ENCODE measurements at regions not wholly inside any gene's neighbourhood (a gene's known extent, or its start where the extent isn't known, plus 50 kb on each side); places are given as distances from the start of the nearest gene placed in this dataset.

GRCh38 chr2:106997204-106997603, 111.2 kb upstream of the ST6GAL2 start:
- no peak for DNase-seq
- no peak overlapping the region for H3K4me3 Mint-ChIP-seq
- H3K27me3 Mint-ChIP-seq (ENCODE audit: insufficient read depth): peaks cover 24% of the 10 kb centered on the region
- no peak overlapping the region for H3K27ac Mint-ChIP-seq
- no peaks in the 10 kb centered on the region for H3K9me3 Mint-ChIP-seq
- no peak for TF ChIP-seq CTCF (IDR thresholded peaks at IDR 0.05)
- H3K4me1 Mint-ChIP-seq (ENCODE audit: low read depth): peaks cover 22% of the 10 kb centered on the region
- peaks cover 7% of the 10 kb centered on the region for H3K36me3 Mint-ChIP-seq (ENCODE audit: low read depth)

GRCh38 chr2:107001062-107001461, 115.1 kb upstream of the ST6GAL2 start:
- Mint-ChIP-seq H3K27me3 (ENCODE audit: insufficient read depth) (peaks cover 20% of the 10 kb centered on the region), H3K36me3 (ENCODE audit: low read depth) (no peaks in the 10 kb centered on the region), H3K4me3 (no peak overlapping the region), H3K4me1 (ENCODE audit: low read depth) (peaks cover 38% of the 10 kb centered on the region), H3K27ac (no peak overlapping the region), H3K9me3 (no peaks in the 10 kb centered on the region)
- no peak for DNase-seq
- TF ChIP-seq CTCF (IDR thresholded peaks at IDR 0.05): no peak

GRCh38 chr2:107001551-107001950, 115.6 kb upstream of the ST6GAL2 start:
- no peak for TF ChIP-seq CTCF (IDR thresholded peaks at IDR 0.05)
- no peak overlapping the region for H3K4me3 Mint-ChIP-seq
- H3K27ac Mint-ChIP-seq: no peak overlapping the region; the same call in 1 of the 2 replicates
- no peaks in the 10 kb centered on the region for H3K9me3 Mint-ChIP-seq
- DNase-seq: no peak
- H3K4me1 Mint-ChIP-seq (ENCODE audit: low read depth): peaks cover 36% of the 10 kb centered on the region
- H3K36me3 Mint-ChIP-seq (ENCODE audit: low read depth): no peaks in the 10 kb centered on the region
- H3K27me3 Mint-ChIP-seq (ENCODE audit: insufficient read depth): peaks cover 22% of the 10 kb centered on the region

- peak overlapping the region; percentile 2; the same call in 1 of the 2 replicates for H3K4me3 Mint-ChIP-seq
- no peaks in the 10 kb centered on the region for H3K36me3 Mint-ChIP-seq (ENCODE audit: low read depth)
- no peaks in the 10 kb centered on the region for H3K9me3 Mint-ChIP-seq
- peaks cover 36% of the 10 kb centered on the region for H3K4me1 Mint-ChIP-seq (ENCODE audit: low read depth)
- DNase-seq: peak; percentile 85
- peak overlapping the region; percentile 10 for H3K27ac Mint-ChIP-seq
- no peak for TF ChIP-seq CTCF (IDR thresholded peaks at IDR 0.05)
- H3K27me3 Mint-ChIP-seq (ENCODE audit: insufficient read depth): peaks cover 22% of the 10 kb centered on the region
Observed at GRCh38 chr2:107001964-107002696, 116.2 kb upstream of the ST6GAL2 start.

GRCh38 chr2:107002735-107003134, 116.8 kb upstream of the ST6GAL2 start:
- DNase-seq: peak; percentile 27
- Mint-ChIP-seq H3K9me3 (no peaks in the 10 kb centered on the region), H3K4me3 (no peak overlapping the region), H3K27me3 (ENCODE audit: insufficient read depth) (peaks cover 19% of the 10 kb centered on the region), H3K27ac (peak overlapping the region; percentile 6; the same call in 1 of the 2 replicates), H3K36me3 (ENCODE audit: low read depth) (no peaks in the 10 kb centered on the region), H3K4me1 (ENCODE audit: low read depth) (peaks cover 36% of the 10 kb centered on the region)
- TF ChIP-seq CTCF (IDR thresholded peaks at IDR 0.05): no peak

Data from HFFc6 (cell line).